Mucosa of stomach (tissue), 1 donor: ENCODE measurements at regions not wholly inside any gene's neighbourhood (a gene's known extent, or its start where the extent isn't known, plus 50 kb on each side); places are given as distances from the start of the nearest gene placed in this dataset.
"Not testable (repeated sequence)": the region's sequence is repeated elsewhere in the genome, so short reads cannot be mapped to it uniquely, and the experiment has no call there.

Experiments used
- H3K27me3 ChIP-seq: one replicate; pipeline ENCODE4 v1.7.0; 2013; ENCODE audit warnings: mild to moderate bottlenecking, low read length; ENCODE audit not compliant: control insufficient read depth, insufficient read depth
- H3K36me3 ChIP-seq: one replicate; pipeline ENCODE4 v1.7.0; 2013; ENCODE audit warnings: low read length; ENCODE audit not compliant: control insufficient read depth, insufficient read depth
- H3K4me1 ChIP-seq: one replicate; pipeline ENCODE4 v1.7.0; 2013; ENCODE audit warnings: mild to moderate bottlenecking, low read length; ENCODE audit not compliant: control insufficient read depth, insufficient read depth
- H3K4me3 ChIP-seq: one replicate; pipeline ENCODE4 v1.7.0; 2013; ENCODE audit warnings: low read length
- H3K9ac ChIP-seq: one replicate; pipeline ENCODE4 v1.7.0; 2013; ENCODE audit warnings: mild to moderate bottlenecking, low read length, moderate library complexity
- H3K9me3 ChIP-seq: one replicate; pipeline ENCODE4 v1.7.0; 2013; ENCODE audit warnings: mild to moderate bottlenecking, low read length, moderate library complexity; ENCODE audit not compliant: control insufficient read depth
- donor health status: Pancreatic carcinoma.

GRCh38 chr6:44740566-44741120 lies 353.1 kb downstream of the CDC5L start:
- no peaks in the 10 kb centered on the region for H3K27me3 ChIP-seq
- H3K9ac ChIP-seq: no peak overlapping the region

GRCh38 chr6:44742201-44742600 lies 354.7 kb downstream of the CDC5L start:
- Histone ChIP-seq H3K4me1 (no peaks in the 10 kb centered on the region), H3K4me3 (no peak overlapping the region), H3K9ac (no peak overlapping the region), H3K36me3 (no peaks in the 10 kb centered on the region), H3K27me3 (no peaks in the 10 kb centered on the region), H3K9me3 (no peaks in the 10 kb centered on the region)

More at GRCh38 chr6:44740566-44741120, 353.1 kb downstream of the CDC5L start:
- no peak overlapping the region for H3K4me3 ChIP-seq
- no peaks in the 10 kb centered on the region for H3K9me3 ChIP-seq
- no peaks in the 10 kb centered on the region for H3K36me3 ChIP-seq
- H3K4me1 ChIP-seq: no peaks in the 10 kb centered on the region

- Histone ChIP-seq H3K9ac (no peak overlapping the region), H3K4me1 (no peaks in the 10 kb centered on the region), H3K4me3 (no peak overlapping the region), H3K36me3 (no peaks in the 10 kb centered on the region), H3K9me3 (no peaks in the 10 kb centered on the region), H3K27me3 (no peaks in the 10 kb centered on the region)
Observed at GRCh38 chr6:44742828-44743372, 355.4 kb downstream of the CDC5L start.

- not testable (repeated sequence) for H3K36me3 ChIP-seq, H3K9me3 ChIP-seq, H3K4me1 ChIP-seq, H3K27me3 ChIP-seq, H3K4me3 ChIP-seq, H3K9ac ChIP-seq
Observed at GRCh38 chr6:44760116-44760515, 372.6 kb downstream of the CDC5L start.

- Histone ChIP-seq H3K4me3 (no peak overlapping the region), H3K9me3 (peaks cover 7% of the 10 kb centered on the region), H3K9ac (no peak overlapping the region), H3K4me1 (no peaks in the 10 kb centered on the region), H3K27me3 (no peaks in the 10 kb centered on the region), H3K36me3 (no peaks in the 10 kb centered on the region)
Observed at GRCh38 chr6:44761046-44761445, 373.5 kb downstream of the CDC5L start.

- no peaks in the 10 kb centered on the region for H3K27me3 ChIP-seq
- H3K9ac ChIP-seq: no peak overlapping the region
- H3K36me3 ChIP-seq: no peaks in the 10 kb centered on the region
- H3K9me3 ChIP-seq: peaks cover 7% of the 10 kb centered on the region
- no peak overlapping the region for H3K4me3 ChIP-seq
- H3K4me1 ChIP-seq: no peaks in the 10 kb centered on the region
Observed at GRCh38 chr6:44762496-44762895, 375.0 kb downstream of the CDC5L start.

- Histone ChIP-seq H3K4me1 (no peaks in the 10 kb centered on the region), H3K9ac (no peak overlapping the region), H3K36me3 (no peaks in the 10 kb centered on the region), H3K9me3 (no peaks in the 10 kb centered on the region), H3K27me3 (no peaks in the 10 kb centered on the region), H3K4me3 (no peak overlapping the region)
Observed at GRCh38 chr6:44771647-44772415, 384.3 kb downstream of the CDC5L start.

GRCh38 chr6:44772838-44773237 lies 385.3 kb downstream of the CDC5L start:
- H3K9me3 ChIP-seq: no peaks in the 10 kb centered on the region
- H3K9ac ChIP-seq: no peak overlapping the region
- H3K27me3 ChIP-seq: no peaks in the 10 kb centered on the region
- H3K36me3 ChIP-seq: no peaks in the 10 kb centered on the region
- H3K4me3 ChIP-seq: no peak overlapping the region
- H3K4me1 ChIP-seq: no peaks in the 10 kb centered on the region

GRCh38 chr6:44775121-44775520 lies 387.6 kb downstream of the CDC5L start:
- Histone ChIP-seq H3K27me3 (no peaks in the 10 kb centered on the region), H3K9ac (no peak overlapping the region), H3K9me3 (no peaks in the 10 kb centered on the region), H3K4me3 (no peak overlapping the region), H3K36me3 (no peaks in the 10 kb centered on the region), H3K4me1 (no peaks in the 10 kb centered on the region)

GRCh38 chr6:44776344-44776743 lies 388.8 kb downstream of the CDC5L start:
- no peaks in the 10 kb centered on the region for H3K9me3 ChIP-seq
- H3K27me3 ChIP-seq: no peaks in the 10 kb centered on the region
- no peaks in the 10 kb centered on the region for H3K4me1 ChIP-seq
- no peak overlapping the region for H3K4me3 ChIP-seq
- no peaks in the 10 kb centered on the region for H3K36me3 ChIP-seq
- H3K9ac ChIP-seq: no peak overlapping the region

GRCh38 chr6:44778513-44778912 lies 391.0 kb downstream of the CDC5L start:
- Histone ChIP-seq H3K36me3 (no peaks in the 10 kb centered on the region), H3K4me1 (no peaks in the 10 kb centered on the region), H3K4me3 (no peak overlapping the region), H3K9me3 (no peaks in the 10 kb centered on the region), H3K9ac (no peak overlapping the region), H3K27me3 (no peaks in the 10 kb centered on the region)
